HG03103 (cell line): ENCODE measurements at regions not wholly inside any gene's neighbourhood (a gene's known extent, or its start where the extent isn't known, plus 50 kb on each side); places are given as distances from the start of the nearest gene placed in this dataset.

Experiments
- ATAC-seq: cut with Tn5 transposase; IDR thresholded peaks from one replicate; pipeline ENCODE4 v1.9.1; 2021; ENCODE audit warnings: low read depth; ENCODE audit not compliant: unreplicated experiment

DNA sequence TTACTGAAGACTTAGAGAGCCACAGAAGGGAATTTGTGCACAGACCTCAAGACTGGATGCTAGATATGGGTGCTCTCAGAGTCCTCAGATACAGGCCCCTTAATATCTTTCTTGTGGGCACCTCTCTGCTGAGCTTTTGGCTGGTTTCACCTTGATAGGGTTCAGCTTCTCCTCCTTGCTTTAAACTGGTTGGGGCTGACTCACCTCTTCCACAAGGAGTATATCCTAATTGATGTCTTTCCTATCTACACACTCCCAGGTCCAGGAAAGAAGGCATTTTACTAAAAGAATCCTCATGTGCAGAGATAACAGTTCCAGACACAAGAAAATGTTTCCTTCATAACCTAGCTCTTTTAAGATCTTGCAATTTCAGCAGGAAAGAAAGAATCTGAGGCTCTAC lies 284.4 kb downstream of the NDFIP2 start:
- no peak for ATAC-seq

DNA sequence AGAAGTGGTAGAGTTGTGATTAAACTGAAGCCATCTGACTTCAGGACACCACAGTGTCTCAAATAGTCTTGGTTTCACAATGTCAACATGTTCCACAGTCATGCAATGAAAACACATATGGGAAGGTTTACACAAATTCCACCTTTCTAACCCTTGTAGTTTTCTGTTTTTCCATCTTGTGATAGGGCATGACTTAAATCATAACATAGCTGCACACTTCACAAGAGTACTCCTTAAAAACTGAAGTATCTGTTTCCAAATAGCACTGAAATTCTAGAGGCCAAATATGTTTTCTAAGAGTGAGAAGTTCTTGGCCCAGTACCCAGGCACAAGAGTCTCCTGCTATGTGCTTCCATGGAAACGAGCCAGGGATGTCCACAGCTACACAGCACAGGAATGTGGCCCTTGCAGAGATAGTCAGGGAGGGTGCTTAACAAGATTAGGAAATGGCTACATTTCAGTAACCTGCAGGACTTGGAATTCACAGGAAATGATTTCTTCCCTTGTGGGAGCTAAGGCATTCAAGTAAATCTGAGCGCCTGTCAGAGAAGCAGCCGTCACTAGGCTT lies 269.1 kb downstream of the NDFIP2 start:
- ATAC-seq = no peak

GRCh38 chr13:79749566-79749965 lies 268.6 kb downstream of the NDFIP2 start:
- no peak for ATAC-seq

- no peak for ATAC-seq
Observed at GRCh38 chr13:79745081-79745480, 264.1 kb downstream of the NDFIP2 start.

GRCh38 chr13:79742923-79743322 lies 262.0 kb downstream of the NDFIP2 start:
- ATAC-seq = no peak

- ATAC-seq = no peak
Observed at GRCh38 chr13:79740991-79741390, 260.0 kb downstream of the NDFIP2 start.

DNA sequence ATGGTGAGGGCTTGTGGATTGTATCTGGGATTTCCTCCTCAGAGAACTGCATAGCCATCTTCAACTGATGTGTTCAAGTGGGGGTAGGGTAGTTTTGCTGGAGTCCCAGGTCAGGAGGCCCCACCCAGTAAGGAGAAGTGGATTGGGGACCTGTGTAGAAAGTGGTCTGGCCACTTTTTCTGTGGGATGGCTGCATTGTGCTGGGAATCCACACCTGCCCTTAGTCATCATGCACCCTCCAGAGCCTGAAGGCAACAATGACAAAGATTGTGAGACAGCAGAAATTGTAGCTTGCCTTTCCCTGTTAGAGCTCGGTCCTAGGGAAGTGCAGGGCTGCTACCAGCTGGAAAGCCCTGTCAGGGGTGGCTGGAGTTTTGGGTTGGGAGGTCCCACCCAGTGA lies 255.4 kb downstream of the NDFIP2 start:
- ATAC-seq = no peak

- ATAC-seq = no peak
Observed at GRCh38 chr13:79735228-79735627, 254.3 kb downstream of the NDFIP2 start.

- no peak for ATAC-seq
Observed at GRCh38 chr13:79727086-79727485, 246.1 kb downstream of the NDFIP2 start.

- ATAC-seq = no peak
Observed at GRCh38 chr13:79725841-79726240, 244.9 kb downstream of the NDFIP2 start.

GRCh38 chr13:79724348-79725103 lies 243.6 kb downstream of the NDFIP2 start:
- ATAC-seq = no peak

GRCh38 chr13:79723519-79724024 lies 242.6 kb downstream of the NDFIP2 start:
- no peak for ATAC-seq

DNA sequence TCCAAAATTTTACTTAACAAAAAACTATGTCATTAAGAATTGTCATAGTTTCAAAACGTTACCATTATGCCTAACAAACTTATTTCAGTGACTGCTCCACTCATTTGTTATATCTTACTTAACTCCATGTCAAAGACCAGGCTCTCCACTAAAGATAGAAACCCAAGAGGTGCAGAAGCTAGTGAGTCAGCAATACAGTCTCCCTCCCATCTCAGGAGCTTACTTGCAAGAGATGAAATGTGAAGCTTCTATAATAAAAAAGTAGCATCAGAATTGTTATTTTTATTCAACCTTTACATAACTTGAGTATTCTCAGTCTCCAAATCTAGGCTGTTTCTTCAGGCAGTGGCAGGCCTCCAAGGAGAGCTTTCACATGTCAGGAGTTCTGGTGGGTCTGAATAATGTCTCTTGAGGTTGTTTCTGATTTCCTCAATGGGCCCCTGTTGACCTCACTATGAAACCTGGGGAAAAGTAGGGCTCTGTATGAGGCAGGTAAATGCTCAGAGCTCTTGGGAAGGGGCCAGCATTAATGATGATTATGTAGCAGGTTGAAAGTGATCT lies 242.0 kb downstream of the NDFIP2 start:
- ATAC-seq = no peak

- ATAC-seq = no peak
Observed at GRCh38 chr13:79716191-79716590, 235.2 kb downstream of the NDFIP2 start.

GRCh38 chr13:79711631-79712030 lies 230.7 kb downstream of the NDFIP2 start:
- no peak for ATAC-seq

GRCh38 chr13:79710376-79710775 lies 229.4 kb downstream of the NDFIP2 start:
- no peak for ATAC-seq

- no peak for ATAC-seq
Observed at GRCh38 chr13:79709471-79709870, 228.5 kb downstream of the NDFIP2 start.

DNA sequence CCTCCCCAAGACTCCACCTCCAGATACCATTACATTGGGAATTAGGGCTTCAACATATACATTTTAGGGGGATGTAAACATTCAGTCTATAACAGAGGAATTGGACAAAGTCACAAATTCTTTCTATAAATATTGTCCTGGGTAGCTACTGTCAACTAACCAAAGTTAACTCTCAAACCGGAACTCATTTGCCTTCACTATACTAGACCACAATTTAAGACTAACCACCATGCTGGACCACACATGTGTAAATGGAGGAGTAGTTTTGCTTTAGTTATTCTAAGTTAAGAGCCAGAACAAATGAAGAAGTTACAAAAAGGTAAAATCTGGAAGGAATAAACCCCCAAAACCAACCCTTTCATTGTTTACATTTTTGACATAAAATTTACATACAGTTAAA lies 222.8 kb downstream of the NDFIP2 start:
- peak; percentile 72 for ATAC-seq

- ATAC-seq = no peak
Observed at GRCh38 chr13:79695754-79696153, 214.8 kb downstream of the NDFIP2 start.

DNA sequence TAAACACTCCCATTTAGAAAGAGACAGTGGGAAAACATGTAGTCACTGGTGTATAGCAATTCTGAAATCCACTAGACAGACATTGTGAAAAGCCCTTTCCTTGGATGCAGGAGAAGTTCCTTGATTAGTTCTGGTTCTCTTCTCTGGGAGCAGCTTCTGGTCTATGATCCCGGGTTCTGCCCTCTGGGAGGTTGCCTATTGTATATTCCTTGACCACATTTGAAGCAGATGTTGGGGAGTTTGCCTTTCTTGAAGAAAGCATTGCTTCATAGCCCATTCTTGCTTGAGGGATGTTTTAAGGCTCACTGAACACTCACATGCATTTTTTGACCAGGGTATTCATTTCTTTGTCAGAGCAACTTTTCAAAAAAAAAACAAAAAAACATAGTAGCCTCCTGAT lies 211.9 kb downstream of the NDFIP2 start:
- ATAC-seq = no peak

DNA sequence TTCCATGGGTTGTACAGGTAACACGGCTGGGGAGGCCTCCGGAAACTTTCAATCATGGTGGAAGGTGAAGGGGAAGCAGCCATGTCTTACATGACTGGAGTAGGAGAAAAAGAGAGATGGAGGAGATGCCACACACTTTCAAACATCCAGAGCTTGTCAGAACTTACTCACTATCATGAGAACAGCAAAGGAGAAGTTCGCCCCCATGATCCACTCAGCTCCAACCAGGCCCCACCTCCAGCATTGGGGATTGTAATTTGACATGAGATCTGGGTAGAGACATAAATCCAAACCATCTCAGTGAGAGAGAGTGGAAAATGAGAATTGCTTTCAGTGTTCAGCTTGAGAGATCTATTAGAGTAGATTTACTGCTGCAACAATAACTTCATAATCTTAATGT lies 210.9 kb downstream of the NDFIP2 start:
- ATAC-seq = no peak

GRCh38 chr13:79688741-79689140 lies 207.8 kb downstream of the NDFIP2 start:
- no peak for ATAC-seq
